Astrocyte (in vitro differentiated cells and primary cell): ENCODE measurements at regions not wholly inside any gene's neighbourhood (a gene's known extent, or its start where the extent isn't known, plus 50 kb on each side); places are given as distances from the start of the nearest gene placed in this dataset.

Experiments used
- CTCF ChIP-seq: IDR thresholded peaks from 2 replicates; pipeline ENCODE4 v1.5.1; 2011; ENCODE audit warnings: low read depth, mild to moderate bottlenecking, inconsistent platforms, low read length, moderate library complexity; ENCODE audit not compliant: insufficient read depth
- EZH2 ChIP-seq: IDR thresholded peaks from 2 replicates; pipeline ENCODE4 v1.6.1; 2012; ENCODE audit warnings: mild to moderate bottlenecking, low read length, inconsistent platforms; ENCODE audit not compliant: insufficient read depth

GRCh38 chr12:13326076-13326475, 129.6 kb downstream of the EMP1 start:
- TF ChIP-seq EZH2 (no peak), CTCF (no peak)
